ENCODE measurements at regions not wholly inside any gene's neighbourhood (a gene's known extent, or its start where the extent isn't known, plus 50 kb on each side); places are given as distances from the start of the nearest gene placed in this dataset.
"Not testable (repeated sequence)": the region's sequence is repeated elsewhere in the genome, so short reads cannot be mapped to it uniquely, and the experiment has no call there.

DNA sequence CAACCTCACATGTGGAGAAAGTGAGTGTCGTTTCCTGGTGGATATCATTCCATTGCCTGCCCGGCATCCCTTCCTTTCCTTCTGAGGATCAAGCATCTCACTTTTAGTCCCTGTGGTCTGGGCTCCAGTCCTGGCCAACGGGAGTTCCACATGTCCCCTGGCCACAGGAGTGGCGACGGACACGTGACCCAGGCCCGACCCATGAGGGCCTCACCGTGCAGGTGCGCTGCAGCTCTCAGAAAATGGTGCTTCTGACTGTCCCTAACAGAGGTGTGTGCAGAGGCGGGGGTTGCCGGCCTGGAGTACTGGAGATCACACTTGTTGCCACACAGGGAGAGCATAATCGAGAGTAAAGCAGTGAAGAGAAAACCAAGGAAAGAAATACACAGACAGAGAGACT is 476.9 kb upstream of the FRG1 start:
- DNase-seq, result no peak

DNA sequence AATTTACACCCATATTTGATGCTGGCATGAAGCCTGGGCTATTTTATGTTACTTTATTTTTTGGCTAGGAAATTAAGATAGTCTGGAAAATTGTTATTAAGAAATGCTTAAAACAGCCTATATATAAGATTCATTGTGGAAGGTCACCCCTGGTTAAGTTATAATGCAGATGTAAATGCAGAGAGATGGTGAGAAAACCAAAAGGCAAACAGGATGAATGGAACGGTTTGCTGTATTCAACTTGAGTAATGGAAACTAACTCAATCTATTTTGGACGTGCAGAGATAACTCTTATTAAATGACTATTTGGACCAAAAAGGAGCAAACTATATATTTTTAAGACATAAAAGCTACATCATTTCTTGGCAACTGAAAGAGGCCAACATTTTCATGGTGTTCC is 446.3 kb upstream of the FRG1 start:
- DNase-seq, result no peak

DNA sequence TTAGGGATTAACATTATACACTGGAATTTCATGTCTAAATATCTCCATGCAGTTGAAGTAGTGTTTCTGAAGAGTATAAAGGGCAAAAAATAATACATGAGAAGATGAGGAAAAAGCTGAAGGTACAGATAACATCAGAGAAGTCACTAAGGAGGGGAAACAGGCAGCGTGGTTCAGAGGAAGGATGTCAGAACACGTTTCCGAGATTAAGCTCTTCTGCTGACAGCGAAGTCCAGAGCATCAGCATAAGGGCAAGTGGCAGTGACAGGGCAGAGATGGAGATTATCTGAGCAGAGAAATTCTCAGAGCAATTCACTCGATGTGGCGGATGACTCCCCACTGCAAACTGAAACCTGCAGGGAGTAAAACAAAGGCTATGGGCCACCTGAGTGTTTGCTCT is 443.2 kb upstream of the FRG1 start:
- no peak for DNase-seq

DNA sequence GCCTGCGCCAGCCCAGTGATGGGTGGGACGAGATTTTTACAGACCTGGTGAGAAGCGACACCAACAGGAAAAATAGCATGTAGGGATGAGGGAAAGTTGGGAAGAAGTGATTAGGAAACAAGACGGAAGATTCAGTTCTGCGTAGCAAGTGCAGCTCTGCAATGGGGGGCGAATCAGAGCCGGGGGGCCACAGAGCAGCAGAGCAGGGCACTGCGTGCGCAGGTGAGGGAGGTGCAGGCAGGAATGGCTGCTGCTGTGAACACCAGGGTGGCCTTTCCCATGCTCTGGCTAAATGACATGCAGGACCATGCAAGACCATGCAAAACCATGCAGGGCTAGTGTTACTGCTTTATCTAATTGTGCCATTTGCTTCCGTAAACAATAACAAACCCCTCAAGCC is 442.7 kb upstream of the FRG1 start:
- DNase-seq, result no peak

DNA sequence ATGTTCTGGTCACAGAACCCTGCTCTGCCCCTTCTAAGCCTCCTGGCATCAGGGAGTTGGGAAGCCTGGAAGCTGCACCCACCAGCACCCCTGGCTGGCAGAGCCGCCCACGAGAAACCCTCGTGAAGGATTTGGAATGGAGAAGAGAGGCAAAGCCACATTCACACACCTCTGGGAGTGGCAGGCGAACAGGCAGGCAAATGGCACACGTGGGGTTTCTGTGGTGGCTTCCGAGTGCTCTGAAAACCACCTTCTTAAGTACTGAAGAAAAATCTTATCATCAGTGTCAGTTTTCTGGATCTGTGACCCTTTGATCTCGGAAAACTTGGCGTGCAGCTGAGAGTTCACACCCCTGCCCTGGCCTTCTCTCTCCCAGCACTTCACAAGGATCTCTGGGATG is 442.2 kb upstream of the FRG1 start:
- DNase-seq, result no peak

DNA sequence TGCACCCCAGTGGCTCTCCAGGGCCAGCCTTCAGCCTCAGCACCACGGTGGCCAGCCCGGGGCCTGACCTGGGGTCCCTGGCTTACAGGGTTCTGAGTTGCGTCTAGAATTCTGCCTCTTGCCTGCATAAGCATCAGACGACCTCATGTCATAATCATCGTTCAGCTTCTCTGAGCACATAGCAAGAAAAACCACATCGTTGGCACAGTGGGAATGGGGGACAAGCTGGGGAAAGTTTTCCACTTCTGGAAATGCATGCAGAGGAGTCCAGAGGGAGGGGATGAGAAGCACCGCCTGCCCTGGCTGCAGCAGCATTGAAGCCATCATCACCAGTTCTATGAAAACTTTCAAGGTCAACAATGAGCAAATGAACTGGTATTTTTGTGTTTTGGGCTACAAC is 441.0 kb upstream of the FRG1 start:
- no peak for DNase-seq

DNA sequence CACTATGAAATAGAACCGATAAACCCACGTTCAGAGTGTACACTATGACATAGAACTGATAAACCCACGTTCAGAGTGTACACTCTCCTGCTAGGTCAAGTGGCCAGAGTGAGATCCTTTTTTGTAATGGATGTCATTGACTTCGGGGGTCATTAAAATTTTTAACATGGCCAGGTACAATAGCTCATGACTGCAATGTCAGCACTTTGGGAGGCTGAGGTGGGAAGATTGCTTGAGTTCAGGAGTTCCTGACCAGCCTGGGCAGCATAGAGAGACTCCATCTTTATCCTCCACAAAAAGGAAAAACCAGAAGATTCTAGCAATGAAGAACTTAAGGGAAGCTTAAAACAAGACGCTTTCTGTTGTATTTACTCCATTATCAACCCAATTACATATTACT is 439.7 kb upstream of the FRG1 start:
- no peak for DNase-seq

DNA sequence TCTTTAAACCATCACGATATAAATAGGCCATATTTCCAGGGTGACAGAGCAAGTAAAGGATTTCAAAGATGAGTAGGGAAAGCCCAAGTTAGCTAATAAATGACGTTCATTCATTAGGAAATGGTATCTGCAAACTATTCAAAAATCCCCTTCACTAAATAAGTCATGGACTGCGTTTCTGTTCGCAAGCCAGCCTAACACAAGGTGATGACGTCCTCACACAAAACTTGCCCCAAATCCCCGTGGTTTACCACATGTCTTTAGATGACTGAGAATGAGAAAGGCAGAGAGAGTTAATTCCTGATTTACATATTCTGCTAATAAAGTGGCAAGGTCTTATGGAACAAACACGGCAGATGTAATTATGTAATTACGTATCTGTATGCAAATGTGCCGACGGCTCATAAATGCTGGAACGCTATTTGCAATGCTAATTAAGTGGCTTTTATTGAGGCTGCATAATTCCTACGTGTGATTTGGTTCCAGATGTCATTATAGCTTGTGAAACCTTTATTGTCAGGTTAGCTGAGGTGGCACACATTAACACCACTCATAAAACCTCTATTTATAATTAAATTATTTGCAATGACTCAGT is 437.7 kb upstream of the FRG1 start:
- no peak for DNase-seq

DNA sequence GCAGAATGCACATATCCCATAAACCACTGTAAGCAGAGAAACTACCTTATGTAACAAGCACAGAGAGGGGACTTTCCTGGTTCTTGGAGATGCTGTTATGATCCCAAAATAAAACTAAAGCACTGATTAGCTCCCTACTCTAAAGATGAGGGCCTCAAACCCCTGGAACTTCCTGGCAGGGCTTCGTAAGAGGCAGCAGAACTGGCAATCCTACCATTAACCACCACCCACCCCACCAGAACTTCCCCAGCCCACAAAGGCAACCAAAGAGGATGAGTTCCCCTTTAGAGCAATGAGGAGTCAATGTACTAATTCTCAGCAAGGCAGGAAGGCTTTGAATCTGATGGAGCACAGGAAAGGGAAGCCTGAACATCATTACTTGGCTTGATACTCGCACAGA is 436.5 kb upstream of the FRG1 start:
- no peak for DNase-seq

DNA sequence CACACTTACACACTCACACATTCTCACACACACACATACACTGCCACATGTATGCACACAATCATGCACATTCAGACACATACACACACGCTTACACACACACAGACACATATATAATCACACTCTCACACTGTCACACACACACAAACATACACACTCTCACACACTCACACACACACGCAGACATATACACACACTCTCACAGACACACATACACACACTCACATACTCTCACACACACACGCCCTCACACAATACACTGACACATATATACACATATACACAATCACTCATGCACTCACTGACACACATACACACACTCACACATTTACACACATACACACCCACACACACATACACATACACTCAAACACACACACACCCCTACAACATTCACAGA is 435.3 kb upstream of the FRG1 start:
- DNase-seq, result no peak

DNA sequence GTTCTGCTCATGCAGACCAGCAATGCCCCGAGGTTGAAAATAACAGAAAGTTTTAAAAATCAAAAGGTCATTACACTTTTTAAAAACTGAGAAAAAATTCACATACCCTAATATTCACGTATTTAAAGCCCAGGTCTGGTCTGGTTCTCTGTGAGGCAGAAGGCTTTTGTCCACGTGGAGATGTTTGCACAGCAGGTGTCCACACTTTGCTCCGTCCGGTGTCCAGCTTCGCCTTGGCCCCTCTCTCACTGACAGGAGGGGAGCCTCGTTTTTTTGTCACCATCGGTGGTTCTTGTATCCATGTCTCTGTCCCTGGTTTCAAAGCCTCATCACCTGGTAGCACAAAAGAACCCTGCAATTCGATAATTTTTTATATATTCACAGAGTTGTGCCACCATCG is 434.6 kb upstream of the FRG1 start:
- no peak for DNase-seq

DNA sequence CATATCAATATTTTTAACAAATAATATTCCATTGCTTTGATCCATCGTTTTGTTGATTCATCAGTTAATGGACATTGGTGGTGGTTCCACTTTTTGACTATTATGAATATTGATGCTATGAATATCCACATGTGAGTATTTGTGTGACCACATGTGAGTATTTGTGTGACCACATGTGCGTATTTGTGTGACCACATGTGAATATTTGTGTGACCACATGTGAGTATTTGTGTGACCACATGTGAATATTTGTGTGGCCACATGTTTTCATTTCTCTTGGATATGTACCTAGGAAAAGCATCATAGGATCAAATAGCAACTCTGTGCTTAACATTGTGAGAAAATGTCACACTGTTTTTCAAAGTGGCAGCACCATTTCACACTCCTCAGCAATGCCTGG is 433.6 kb upstream of the FRG1 start:
- no peak for DNase-seq

DNA sequence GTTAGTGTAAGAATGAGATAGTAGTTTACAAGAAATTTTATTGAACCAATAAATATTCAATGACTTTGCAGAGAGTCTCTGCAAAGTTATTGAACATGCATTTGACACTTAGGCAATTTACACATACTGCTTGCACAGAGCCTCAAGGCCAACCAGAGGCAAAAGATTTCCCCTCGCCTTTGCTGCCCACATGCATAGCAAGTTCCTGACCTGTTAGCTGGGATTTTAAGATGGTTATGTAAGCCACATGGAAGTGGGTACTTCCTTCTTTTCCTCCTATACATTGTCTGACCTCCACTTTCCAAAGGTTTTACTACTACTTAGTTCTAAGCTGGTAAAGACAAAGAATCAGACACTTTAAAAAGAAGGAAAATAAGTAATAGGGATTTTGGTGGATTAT is 430.1 kb upstream of the FRG1 start:
- DNase-seq, result no peak

DNA sequence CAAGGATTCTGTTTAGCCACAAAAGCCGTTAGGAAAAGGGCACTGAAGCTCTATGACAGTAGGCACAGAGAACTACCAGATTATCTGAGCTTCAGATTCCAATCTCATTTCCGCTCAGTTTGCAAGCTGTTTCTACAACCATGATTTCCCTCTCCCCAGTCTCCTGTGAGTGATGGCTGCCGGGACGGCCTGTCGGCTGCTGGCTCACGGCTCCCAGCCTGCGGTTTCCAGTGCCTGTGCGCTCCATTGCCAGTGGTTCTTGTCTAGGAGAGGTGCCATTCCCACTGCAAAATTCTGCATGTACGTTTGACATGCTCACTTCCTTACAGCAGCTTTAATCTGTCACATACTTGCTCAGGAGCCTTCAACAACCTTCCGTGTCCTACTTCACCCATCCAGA is 429.1 kb upstream of the FRG1 start:
- no peak for DNase-seq

DNA sequence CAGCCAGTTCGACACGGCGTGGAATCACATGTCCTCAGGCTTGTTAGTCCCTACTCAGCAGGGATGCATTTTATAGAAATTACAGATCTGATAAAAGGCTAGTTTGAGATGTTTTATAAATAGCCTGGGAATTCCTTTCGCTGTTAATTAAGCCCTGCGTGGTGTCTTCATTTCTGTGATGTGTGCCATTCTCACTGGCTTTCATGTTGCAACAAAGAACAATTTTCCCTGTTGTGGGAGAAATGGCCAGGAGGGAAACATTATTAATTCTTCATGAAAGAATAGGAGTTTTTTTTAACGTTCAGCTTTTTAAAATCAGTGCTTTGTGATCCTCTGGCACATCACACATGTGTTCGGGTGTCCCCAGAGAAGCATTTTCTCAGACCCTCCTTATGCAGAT is 427.3 kb upstream of the FRG1 start:
- no peak for DNase-seq

DNA sequence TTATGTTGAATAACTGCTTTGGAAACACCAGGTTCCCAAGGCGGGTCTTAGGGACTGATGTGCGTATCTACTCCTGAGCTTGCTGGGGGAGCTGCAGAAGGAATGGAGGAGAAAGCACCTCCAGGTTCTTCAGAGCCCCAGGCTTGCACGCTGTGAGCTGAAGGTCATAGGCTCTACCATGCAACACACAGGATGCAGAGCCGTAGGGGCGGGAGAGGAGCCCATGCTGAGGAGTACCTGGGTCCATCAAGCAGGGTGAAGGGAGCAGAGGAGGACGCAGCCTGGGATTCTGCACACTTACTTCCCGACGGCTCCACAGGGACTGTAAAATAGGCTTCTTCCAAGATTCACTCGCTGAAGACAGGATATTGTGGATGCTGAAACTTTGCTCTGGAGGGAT is 426.5 kb upstream of the FRG1 start:
- no peak for DNase-seq

DNA sequence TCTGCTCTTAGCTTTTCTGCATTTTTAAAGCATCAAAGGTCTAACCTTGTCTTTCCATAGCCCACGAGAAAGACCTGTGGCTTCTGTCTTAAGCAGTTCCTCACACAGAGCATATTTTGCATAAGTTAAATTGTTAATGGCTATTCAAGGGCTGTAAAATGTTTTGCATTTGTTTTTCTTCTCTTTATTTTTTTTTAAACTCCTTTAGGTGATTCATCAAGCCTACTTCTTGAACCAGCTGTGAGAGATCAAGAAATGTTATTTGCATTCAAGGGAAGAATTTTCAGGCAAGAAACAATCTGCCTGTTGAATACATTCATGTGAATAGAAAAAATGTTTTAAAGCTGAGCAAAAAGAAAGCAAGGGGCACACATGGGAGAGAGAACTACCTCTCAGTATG is 423.8 kb upstream of the FRG1 start:
- DNase-seq, result no peak

DNA sequence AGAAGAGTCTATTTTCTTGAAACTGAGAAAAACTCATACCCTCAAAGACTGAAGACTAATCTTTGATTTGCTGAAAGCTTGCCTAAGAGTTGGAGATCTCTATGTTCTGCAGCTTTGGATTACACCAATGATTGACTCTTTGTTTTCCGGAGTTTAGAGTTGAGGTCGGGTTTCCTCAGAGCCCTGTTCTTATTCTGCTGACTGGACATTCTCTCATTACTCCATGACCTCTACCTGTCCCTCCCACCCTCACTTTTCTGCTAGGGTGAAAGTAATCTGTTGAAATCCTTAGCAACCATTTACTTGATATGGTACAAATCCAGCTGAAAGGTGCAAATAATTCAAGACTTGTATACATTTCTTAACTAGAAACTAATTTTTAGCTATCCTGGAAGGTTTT is 421.5 kb upstream of the FRG1 start:
- no peak for DNase-seq

DNA sequence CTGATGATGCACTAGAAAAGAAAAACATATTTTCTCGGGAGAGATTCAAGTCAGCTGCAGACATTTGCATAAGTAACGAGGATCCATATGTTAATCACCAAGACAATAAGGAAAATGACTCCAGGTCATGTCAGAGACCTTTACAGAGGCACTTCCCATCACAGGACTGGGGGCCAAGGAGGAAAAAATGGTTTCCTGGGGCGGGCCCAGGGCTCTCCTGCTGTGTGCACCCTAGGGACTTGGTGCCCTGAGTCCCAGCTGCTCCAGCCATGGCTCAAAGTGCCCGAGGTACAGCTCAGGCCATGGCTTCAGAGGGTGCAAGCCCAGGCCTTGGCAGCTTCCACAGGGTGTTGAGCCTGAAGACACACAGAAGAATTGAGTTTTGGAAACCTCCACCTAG is 415.4 kb upstream of the FRG1 start:
- DNase-seq, result no peak

DNA sequence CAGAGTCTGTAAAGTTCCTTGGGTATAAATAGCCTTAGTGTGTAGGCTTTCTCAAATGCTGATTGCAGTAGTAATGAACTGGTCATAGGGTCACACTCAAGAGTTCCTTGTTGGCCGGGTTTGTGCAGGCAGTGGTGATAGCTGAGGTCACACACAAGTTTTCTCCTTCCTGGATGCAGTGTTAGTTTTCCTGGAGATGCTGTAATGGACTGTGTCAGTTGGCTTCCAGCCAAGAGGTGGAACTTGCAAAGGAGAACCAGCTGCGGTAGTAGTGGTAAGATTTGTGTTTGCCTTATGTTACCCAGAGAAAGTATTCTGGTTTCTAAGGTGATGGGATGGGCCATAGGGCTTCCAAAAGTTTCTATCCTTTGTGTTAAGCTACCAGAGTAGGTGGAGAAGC is 409.8 kb upstream of the FRG1 start:
- no peak for DNase-seq

DNA sequence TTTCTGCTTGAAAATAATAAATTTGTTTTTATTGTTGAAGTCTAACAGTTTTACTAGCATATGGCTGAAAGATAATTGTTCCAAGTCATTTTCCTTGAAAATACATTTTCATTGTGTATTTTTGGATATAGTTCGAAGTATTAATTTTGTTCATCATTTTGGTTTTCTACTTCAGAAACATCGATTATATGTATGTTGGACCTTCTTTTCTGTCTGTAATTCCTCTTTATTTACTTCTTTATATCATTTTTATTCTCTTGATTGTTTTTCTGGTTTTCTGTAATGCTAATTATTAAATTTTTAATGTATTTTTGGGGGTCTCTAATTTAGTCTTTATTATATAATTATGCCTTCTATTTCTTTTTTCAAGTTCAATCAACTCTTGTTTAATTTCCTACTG is 407.1 kb upstream of the FRG1 start:
- DNase-seq, result no peak

DNA sequence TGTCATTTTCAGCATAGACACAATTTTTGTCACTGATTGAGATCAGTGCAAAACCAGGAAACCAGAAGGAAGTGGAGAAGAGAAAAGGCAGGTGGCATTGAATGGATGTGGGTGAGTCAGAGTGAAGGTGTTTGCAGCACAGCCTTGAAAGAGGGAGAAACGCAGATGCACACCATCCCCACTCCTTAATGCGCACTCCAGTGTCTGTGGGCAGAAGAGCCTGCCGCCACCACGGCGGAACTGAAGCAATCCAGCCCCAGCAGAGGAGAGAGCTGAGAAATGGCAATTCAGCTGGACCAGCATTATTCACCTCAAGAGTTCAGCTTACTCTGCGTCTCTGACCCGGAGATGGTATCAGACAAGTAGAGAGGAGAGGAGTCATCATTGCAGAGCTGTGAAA is 393.1 kb upstream of the FRG1 start:
- no peak for DNase-seq

DNA sequence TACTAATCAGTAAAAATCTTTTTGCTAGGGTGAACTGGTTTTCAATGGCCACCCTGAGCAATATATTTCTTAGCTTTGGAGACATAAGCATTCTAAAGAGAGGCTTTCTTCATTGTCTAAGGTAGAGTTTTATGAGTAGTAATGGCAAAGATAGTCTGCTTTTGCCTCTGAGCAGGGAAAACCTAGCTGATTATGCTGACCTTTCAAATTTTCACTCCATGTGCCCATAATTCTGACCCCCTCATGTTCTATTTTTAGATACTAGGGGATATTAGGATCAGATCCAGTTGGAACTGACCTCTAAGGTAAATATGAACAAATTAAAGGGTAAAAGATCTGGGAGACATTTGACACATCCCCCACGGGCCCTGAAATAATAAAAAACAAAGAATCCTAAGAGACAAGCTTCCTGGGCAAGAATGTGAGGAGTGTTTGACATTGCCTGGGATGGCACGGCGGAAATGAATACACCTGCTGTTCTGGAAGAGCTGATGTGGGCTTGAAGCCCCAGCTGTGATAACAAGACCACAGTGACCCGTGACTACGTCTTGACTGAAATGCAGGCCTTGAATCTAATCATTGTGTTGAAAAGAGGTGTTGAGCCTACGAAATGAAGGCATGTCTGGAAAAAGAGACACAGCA is 392.1 kb upstream of the FRG1 start:
- DNase-seq, result no peak

DNA sequence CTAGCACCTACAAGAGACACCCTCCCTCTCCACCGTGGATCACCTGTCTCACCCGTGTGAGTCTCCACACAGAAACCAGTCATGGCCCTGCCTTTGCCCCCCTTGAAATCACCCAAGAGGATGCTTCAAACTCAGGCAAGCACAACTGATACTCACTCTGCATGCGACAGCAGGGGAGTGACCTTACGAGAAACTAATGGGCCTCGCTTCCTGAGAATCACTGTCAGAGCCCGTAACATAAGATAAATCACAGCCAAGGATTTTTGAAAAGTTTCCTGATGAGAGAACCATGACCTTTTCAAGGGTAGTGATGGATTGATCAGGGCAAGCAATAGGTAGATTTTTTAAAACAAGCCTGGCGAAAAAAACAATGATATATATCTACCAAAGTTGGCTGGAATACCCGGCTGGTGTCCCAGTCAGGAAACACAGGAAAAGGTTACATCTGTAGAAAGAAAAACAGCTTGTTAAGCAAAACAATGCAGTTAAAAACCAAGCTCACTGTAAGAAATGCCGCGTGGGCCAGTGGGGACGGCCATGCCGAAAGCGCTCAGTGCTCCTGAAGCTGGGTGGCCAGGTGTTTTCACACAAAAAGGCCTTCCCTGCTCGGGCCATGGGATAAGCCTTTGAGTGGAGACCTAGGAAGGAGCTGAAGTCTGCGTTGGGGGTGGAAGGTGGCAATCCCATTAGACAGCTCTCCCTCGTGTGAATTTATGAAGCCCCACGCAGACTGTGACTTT is 388.6 kb upstream of the FRG1 start:
- DNase-seq, result not testable (repeated sequence)

DNA sequence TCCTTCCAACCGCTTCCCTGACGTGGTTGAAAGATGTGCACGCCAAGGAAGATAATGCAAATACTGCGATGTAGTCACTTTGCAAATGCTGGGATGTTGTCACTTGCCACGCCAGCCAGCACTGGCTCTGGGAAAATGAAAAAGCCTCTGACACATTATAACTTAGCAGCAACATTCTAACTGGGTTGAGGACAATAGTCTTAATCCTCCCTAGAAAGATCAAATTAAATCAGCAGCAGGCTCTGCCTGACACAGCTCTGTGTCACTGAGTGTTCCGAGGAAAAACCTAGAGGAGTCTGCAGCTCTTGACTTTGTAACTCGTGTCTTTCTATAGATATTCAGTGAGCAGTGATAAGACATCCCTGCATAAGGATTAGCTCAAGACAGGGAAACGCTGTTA is 380.1 kb upstream of the FRG1 start:
- not testable (repeated sequence) for DNase-seq

All from NCI-H1694 treated with DMSO at 0.1 percent for 48 hours (cell line).